ENCODE measurements at regions not wholly inside any gene's neighbourhood (a gene's known extent, or its start where the extent isn't known, plus 50 kb on each side); places are given as distances from the start of the nearest gene placed in this dataset.
"Not testable (repeated sequence)": the region's sequence is repeated elsewhere in the genome, so short reads cannot be mapped to it uniquely, and the experiment has no call there.

- DNase-seq (ENCODE audit: low read depth in 2 of 2) = no peak
Measured at GRCh38 chr6:165794179-165794601, 131.1 kb upstream of the PDE10A start.

- no peak for DNase-seq (ENCODE audit: low read depth in 2 of 2)
Measured at GRCh38 chr6:165793287-165793825, 130.3 kb upstream of the PDE10A start.

- DNase-seq (ENCODE audit: low read depth in 2 of 2) = no peak
Measured at GRCh38 chr6:165791876-165792437, 128.9 kb upstream of the PDE10A start.

GRCh38 chr6:165791306-165791705 lies 128.3 kb upstream of the PDE10A start:
- no peak for DNase-seq (ENCODE audit: low read depth in 2 of 2)

GRCh38 chr6:165782812-165783211 lies 119.8 kb upstream of the PDE10A start:
- no peak for DNase-seq (ENCODE audit: low read depth in 2 of 2)

- DNase-seq (ENCODE audit: low read depth in 2 of 2) = no peak
Measured at GRCh38 chr6:165782134-165782533, 119.1 kb upstream of the PDE10A start.

GRCh38 chr6:165777680-165778079 lies 114.6 kb upstream of the PDE10A start:
- DNase-seq (ENCODE audit: low read depth in 2 of 2) = no peak

GRCh38 chr6:165776691-165777090 lies 113.7 kb upstream of the PDE10A start:
- DNase-seq (ENCODE audit: low read depth in 2 of 2) = peak in 1 of 2 donors; percentile 29

- no peak for DNase-seq (ENCODE audit: low read depth in 2 of 2)
Measured at GRCh38 chr6:165775721-165776120, 112.7 kb upstream of the PDE10A start.

- DNase-seq (ENCODE audit: low read depth in 2 of 2) = peak; percentile 98 to 100
Measured at GRCh38 chr6:165774903-165775601, 112.0 kb upstream of the PDE10A start.

GRCh38 chr6:165770397-165771082 lies 107.5 kb upstream of the PDE10A start:
- DNase-seq (ENCODE audit: low read depth in 2 of 2) = no peak

GRCh38 chr6:165769884-165770283 lies 106.8 kb upstream of the PDE10A start:
- peak in 1 of 2 donors; percentile 50 for DNase-seq (ENCODE audit: low read depth in 2 of 2)

- peak; percentile 33 to 91 for DNase-seq (ENCODE audit: low read depth in 2 of 2)
Measured at GRCh38 chr6:165769401-165769800, 106.4 kb upstream of the PDE10A start.

- peak; percentile 33 to 77 for DNase-seq (ENCODE audit: low read depth in 2 of 2)
Measured at GRCh38 chr6:165768961-165769360, 105.9 kb upstream of the PDE10A start.

GRCh38 chr6:165767228-165767627 lies 104.2 kb upstream of the PDE10A start:
- DNase-seq (ENCODE audit: low read depth in 2 of 2) = peak; percentile 27 to 44

- DNase-seq (ENCODE audit: low read depth in 2 of 2) = peak; percentile 92 to 94
Measured at GRCh38 chr6:165766457-165766856, 103.4 kb upstream of the PDE10A start.

GRCh38 chr6:165766026-165766425 lies 103.0 kb upstream of the PDE10A start:
- DNase-seq (ENCODE audit: low read depth in 2 of 2) = peak; percentile 35 to 37

GRCh38 chr6:165765256-165765655 lies 102.2 kb upstream of the PDE10A start:
- not testable (repeated sequence) for DNase-seq (ENCODE audit: low read depth in 2 of 2)

GRCh38 chr6:165762876-165763275 lies 99.8 kb upstream of the PDE10A start:
- DNase-seq (ENCODE audit: low read depth in 2 of 2) = no peak

- no peak for DNase-seq (ENCODE audit: low read depth in 2 of 2)
Measured at GRCh38 chr6:165762125-165762524, 99.1 kb upstream of the PDE10A start.

GRCh38 chr6:165760803-165761185 lies 97.8 kb upstream of the PDE10A start:
- no peak for DNase-seq (ENCODE audit: low read depth in 2 of 2)

- no peak for DNase-seq (ENCODE audit: low read depth in 2 of 2)
Measured at GRCh38 chr6:165760126-165760802, 97.2 kb upstream of the PDE10A start.

All from lung microvascular endothelial cell (primary cell).